K562 (cell line): ENCODE measurements at regions not wholly inside any gene's neighbourhood (a gene's known extent, or its start where the extent isn't known, plus 50 kb on each side); places are given as distances from the start of the nearest gene placed in this dataset.

ENCODE experiments used
- CHD4 ChIP-seq: fragments of 200-600 bp; sonication (generic); IDR thresholded peaks from 3 replicates; pipeline ENCODE4 v1.6.1; 2012; ENCODE audit warnings: low read depth, mild to moderate bottlenecking, mixed read lengths, low read length, inconsistent platforms; ENCODE audit not compliant: insufficient read depth, insufficient replicate concordance, poor library complexity, severe bottlenecking
- SMARCA4 ChIP-seq: fragments of 450-650 bp; IDR thresholded peaks from 2 replicates; pipeline ENCODE4 v1.6.1; 2016
- ZNF165 ChIP-seq: fragments of 250-450 bp; sonication (Bioruptor Pico); IDR thresholded peaks from 2 replicates; pipeline ENCODE4 v1.4.0; 2020; ENCODE audit warnings: borderline replicate concordance
- ZNF780A ChIP-seq: fragments of 250-450 bp; sonication (Bioruptor Pico); IDR thresholded peaks from 2 replicates; pipeline ENCODE4 v1.5.0; 2021; ENCODE audit warnings: mild to moderate bottlenecking

- TF ChIP-seq ZNF780A (CRISPR knock-in tag) (no peak), CHD4 (no peak), ZNF165 (CRISPR knock-in tag) (no peak), SMARCA4 (no peak)
Measured at GRCh38 chr5:13354611-13355010, 589.9 kb downstream of the DNAH5 start.
